ENCODE measurements at regions not wholly inside any gene's neighbourhood (a gene's known extent, or its start where the extent isn't known, plus 50 kb on each side); places are given as distances from the start of the nearest gene placed in this dataset.

DNA sequence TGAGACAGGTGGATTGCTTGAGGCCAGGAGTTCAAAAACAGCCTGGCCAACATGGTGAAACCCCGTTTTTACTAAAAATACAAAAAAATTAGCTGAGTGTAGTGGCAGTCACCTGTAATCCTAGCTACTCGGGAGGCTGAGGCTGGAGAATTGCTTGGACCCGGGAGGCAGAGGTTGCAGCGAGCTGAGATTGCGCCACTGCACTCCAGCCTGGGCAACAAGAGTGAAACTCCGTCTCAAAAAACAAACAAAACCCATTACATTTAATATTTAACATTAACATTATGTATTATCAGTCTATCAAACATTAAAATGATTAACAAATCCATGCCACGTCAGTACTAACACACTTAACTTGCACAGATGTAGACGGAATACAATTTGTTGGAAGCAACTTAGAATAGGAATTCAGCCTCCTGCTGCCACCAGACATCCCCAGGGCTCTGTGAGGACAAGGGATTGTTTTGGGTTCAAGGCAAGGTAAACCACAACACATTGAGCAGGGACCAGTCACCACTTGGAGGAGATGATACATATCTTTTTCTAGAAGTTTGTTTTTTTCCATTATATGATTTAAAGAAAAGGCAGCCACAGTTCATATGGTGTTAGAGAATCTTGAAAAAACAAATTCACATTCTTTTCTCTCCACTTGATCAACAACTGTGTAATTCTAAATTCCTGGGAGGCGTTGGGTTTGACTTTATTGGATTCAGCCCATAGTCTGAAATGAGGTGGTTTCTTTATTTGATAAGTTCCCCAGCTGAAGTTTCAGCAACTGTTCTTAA lies 104.1 kb upstream of the BASP1 start:
- no peak for TF ChIP-seq EZH2 (IDR thresholded peaks at IDR 0.05; ENCODE audit: borderline replicate concordance, low read depth, low read length, poor library complexity, severe bottlenecking)
- TF ChIP-seq, protein P1, sequence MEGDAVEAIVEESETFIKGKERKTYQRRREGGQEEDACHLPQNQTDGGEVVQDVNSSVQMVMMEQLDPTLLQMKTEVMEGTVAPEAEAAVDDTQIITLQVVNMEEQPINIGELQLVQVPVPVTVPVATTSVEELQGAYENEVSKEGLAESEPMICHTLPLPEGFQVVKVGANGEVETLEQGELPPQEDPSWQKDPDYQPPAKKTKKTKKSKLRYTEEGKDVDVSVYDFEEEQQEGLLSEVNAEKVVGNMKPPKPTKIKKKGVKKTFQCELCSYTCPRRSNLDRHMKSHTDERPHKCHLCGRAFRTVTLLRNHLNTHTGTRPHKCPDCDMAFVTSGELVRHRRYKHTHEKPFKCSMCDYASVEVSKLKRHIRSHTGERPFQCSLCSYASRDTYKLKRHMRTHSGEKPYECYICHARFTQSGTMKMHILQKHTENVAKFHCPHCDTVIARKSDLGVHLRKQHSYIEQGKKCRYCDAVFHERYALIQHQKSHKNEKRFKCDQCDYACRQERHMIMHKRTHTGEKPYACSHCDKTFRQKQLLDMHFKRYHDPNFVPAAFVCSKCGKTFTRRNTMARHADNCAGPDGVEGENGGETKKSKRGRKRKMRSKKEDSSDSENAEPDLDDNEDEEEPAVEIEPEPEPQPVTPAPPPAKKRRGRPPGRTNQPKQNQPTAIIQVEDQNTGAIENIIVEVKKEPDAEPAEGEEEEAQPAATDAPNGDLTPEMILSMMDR (conservative IDR thresholded peaks at IDR 0.05; ENCODE audit: low read depth, low read length): no peak
- no peak for DNase-seq (ENCODE audit: low spot score)
- Histone ChIP-seq H3K4me3 (ENCODE audit: low read depth, low read length, poor library complexity, severe bottlenecking) (no peak overlapping the region), H3K27me3 (replicated peaks; ENCODE audit: insufficient read depth, low read depth, low read length, poor library complexity) (no peaks in the 10 kb centered on the region), H3K4me1 (ENCODE audit: insufficient read depth, low read length, poor library complexity, severe bottlenecking) (peaks cover 37% of the 10 kb centered on the region), H3K9me3 (ENCODE audit: low read depth, low read length, poor library complexity, severe bottlenecking) (no peaks in the 10 kb centered on the region), H3K27ac (ENCODE audit: low read depth, low read length, poor library complexity, severe bottlenecking) (peak overlapping the region; percentile 7), H3K36me3 (ENCODE audit: insufficient read depth, low read length, poor library complexity, severe bottlenecking) (no peaks in the 10 kb centered on the region)
- ChIA-PET POLR2A (ENCODE audit: low non-redundant PET) (no interaction called here), CTCF (no interaction called here)
- no TSS peak for BruUV-seq (replicated peaks)
- intact Hi-C loops (cut with micrococcal nuclease; ENCODE audit: unreplicated experiment): no loop called here

GRCh38 chr5:17114233-17114632 lies 103.2 kb upstream of the BASP1 start:
- no peak overlapping the region for H3K4me3 ChIP-seq (ENCODE audit: low read depth, low read length, poor library complexity, severe bottlenecking)
- ChIA-PET CTCF (no interaction called here), POLR2A (ENCODE audit: low non-redundant PET) (no interaction called here)
- no peaks in the 10 kb centered on the region for H3K9me3 ChIP-seq (ENCODE audit: low read depth, low read length, poor library complexity, severe bottlenecking)
- no peaks in the 10 kb centered on the region for H3K36me3 ChIP-seq (ENCODE audit: insufficient read depth, low read length, poor library complexity, severe bottlenecking)
- peaks cover 42% of the 10 kb centered on the region for H3K4me1 ChIP-seq (ENCODE audit: insufficient read depth, low read length, poor library complexity, severe bottlenecking)
- no peak for DNase-seq (ENCODE audit: low spot score)
- no peak for TF ChIP-seq EZH2 (IDR thresholded peaks at IDR 0.05; ENCODE audit: borderline replicate concordance, low read depth, low read length, poor library complexity, severe bottlenecking)
- TF ChIP-seq, protein P1 (conservative IDR thresholded peaks at IDR 0.05; ENCODE audit: low read depth, low read length): no peak
- intact Hi-C loops (cut with micrococcal nuclease; ENCODE audit: unreplicated experiment): no loop called here
- no peaks in the 10 kb centered on the region for H3K27me3 ChIP-seq (replicated peaks; ENCODE audit: insufficient read depth, low read depth, low read length, poor library complexity)
- H3K27ac ChIP-seq (ENCODE audit: low read depth, low read length, poor library complexity, severe bottlenecking): peak overlapping the region; percentile 7
- no TSS peak for BruUV-seq (replicated peaks)

DNA sequence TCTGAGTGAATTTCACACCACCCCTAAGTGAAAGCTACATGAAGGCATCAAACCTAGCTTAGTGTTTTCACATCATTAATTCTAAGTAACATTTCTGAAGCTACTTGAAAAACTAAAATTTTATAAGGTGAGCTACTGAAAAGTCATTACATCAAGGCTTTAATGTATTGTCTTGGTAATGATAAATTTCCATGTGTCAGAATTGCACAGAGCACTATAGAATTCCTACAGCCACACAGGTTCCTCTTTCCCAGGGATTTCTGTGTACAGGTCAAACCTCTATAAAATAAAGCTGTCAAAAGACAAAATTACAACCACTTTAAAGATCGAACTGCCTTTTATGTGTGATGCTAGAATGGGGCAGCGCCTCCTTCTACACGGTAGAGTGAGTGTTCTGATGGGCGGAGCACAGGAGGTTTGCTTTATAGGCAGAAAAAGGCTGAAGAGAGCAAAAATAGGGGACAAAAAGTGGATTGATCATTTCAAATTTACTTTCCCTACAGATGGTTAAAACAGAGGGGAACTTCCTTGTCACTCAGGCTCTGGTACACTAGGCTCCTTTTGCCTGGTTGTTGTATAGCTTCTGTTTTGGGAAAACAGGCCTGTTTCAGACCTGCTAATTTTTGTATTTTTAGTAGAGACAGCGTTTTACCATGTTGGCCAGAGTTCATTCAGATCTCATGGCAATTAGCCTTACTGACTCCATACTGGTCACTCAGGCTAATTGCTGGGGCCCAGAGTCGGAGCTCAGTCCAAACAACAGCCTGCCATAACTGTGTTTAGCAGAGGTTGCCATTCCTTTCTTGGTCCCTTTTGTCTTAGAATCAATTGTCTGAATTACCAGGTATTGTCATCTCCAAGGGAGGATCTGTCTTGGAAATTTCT lies 102.5 kb upstream of the BASP1 start:
- DNase-seq (ENCODE audit: low spot score): no peak
- intact Hi-C loops (cut with micrococcal nuclease; ENCODE audit: unreplicated experiment): no loop called here
- no peaks in the 10 kb centered on the region for H3K27me3 ChIP-seq (replicated peaks; ENCODE audit: insufficient read depth, low read depth, low read length, poor library complexity)
- CTCF ChIA-PET: no interaction called here
- H3K4me1 ChIP-seq (ENCODE audit: insufficient read depth, low read length, poor library complexity, severe bottlenecking): peaks cover 41% of the 10 kb centered on the region
- no TSS peak for BruUV-seq (replicated peaks)
- H3K27ac ChIP-seq (ENCODE audit: low read depth, low read length, poor library complexity, severe bottlenecking): no peak overlapping the region
- no peak overlapping the region for H3K4me3 ChIP-seq (ENCODE audit: low read depth, low read length, poor library complexity, severe bottlenecking)
- no peak for TF ChIP-seq EZH2 (IDR thresholded peaks at IDR 0.05; ENCODE audit: borderline replicate concordance, low read depth, low read length, poor library complexity, severe bottlenecking)
- TF ChIP-seq, protein P1 (conservative IDR thresholded peaks at IDR 0.05; ENCODE audit: low read depth, low read length): no peak
- no peaks in the 10 kb centered on the region for H3K36me3 ChIP-seq (ENCODE audit: insufficient read depth, low read length, poor library complexity, severe bottlenecking)
- H3K9me3 ChIP-seq (ENCODE audit: low read depth, low read length, poor library complexity, severe bottlenecking): no peaks in the 10 kb centered on the region
- POLR2A ChIA-PET (ENCODE audit: low non-redundant PET): interaction anchor here (0.6 kb wide), 1 partner anchor 77 kb away, joined by 5 read pairs; no protein-coding TSS in a partner anchor
